H1 (cell line): ENCODE measurements at regions not wholly inside any gene's neighbourhood (a gene's known extent, or its start where the extent isn't known, plus 50 kb on each side); places are given as distances from the start of the nearest gene placed in this dataset.

ENCODE experiments used
- E2F6 ChIP-seq: IDR thresholded peaks from 2 replicates; pipeline ENCODE4 v1.6.1; 2012; ENCODE audit warnings: inconsistent platforms

DNA sequence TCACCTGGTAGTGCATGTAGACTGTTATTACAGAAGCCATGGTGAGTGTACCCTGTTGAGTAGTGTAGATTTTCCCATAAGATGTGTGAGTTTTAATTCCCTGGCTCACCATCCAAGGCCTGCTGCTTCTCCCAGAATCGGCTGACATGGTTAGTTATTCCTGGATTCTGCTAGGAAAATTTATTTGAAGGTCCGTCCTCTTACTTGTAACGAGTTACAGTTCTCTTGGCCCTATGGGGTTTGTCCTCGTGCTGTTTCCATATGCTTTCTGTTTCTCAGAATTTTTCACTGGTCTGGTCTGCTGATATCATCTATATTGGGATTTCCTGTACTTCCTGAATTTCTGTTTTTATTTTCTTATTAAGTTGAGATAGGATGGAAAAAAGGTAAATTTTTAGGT is 423.3 kb upstream of the RGS6 start (continued):
- no peak for TF ChIP-seq E2F6
